Naive thymus-derived CD4-positive, alpha-beta T cell (primary cell): ENCODE measurements at regions not wholly inside any gene's neighbourhood (a gene's known extent, or its start where the extent isn't known, plus 50 kb on each side); places are given as distances from the start of the nearest gene placed in this dataset. TPM values are rescaled to one million over a fixed set of nuclear protein-coding genes. Genes with fewer than 3 reads are reported as not detected.
"Not testable (repeated sequence)": the region's sequence is repeated elsewhere in the genome, so short reads cannot be mapped to it uniquely, and the experiment has no call there.

Experiments
- ATAC-seq: fragments of 150-1000 bp; cut with Tn5 transposase; 2 replicates; pipeline ENCODE4 v1.10.0; 2021; ENCODE audit warnings: mild to moderate bottlenecking, moderate library complexity
- CTCF ChIA-PET: fragments of 350-600 bp; sonication (Branson Sonifier 250); formaldehyde crosslinking; loops from one replicate; lab custom pipeline; 2021; ENCODE audit warnings: antibody characterized with exemption; lab: Charles Lee
- POLR2A ChIA-PET: fragments of 350-600 bp; sonication (Branson Sonifier 250); formaldehyde crosslinking; loops from one replicate; lab custom pipeline; 2021; ENCODE audit warnings: antibody characterized with exemption, inconsistent platforms; lab: Charles Lee
- DNase-seq, 9 donors: peaks; one replicate each; pipeline versions ENCODE4 v3.0.0 to v3.0.0-alpha.2; 2020 to 2022; ENCODE audit warnings: mixed read lengths in 1 of 9
- H3K27ac ChIP-seq: one replicate; pipeline ENCODE4 v1.7.0; 2013; ENCODE audit warnings: mild to moderate bottlenecking, low read depth, low read length, moderate library complexity
- H3K27me3 ChIP-seq, 2 donors: one replicate each; pipeline ENCODE4 v1.7.0; 2013; ENCODE audit warnings: low read length in 2 of 2, mild to moderate bottlenecking in 2 of 2, moderate library complexity in 2 of 2; ENCODE audit not compliant: control insufficient read depth in 2 of 2, insufficient read depth in 2 of 2
- H3K36me3 ChIP-seq, 3 experiments: 1 replicate in 2 of 3; 2 replicates in 1 of 3; pipeline ENCODE4 v1.7.0; 2013; ENCODE audit warnings: low read length in 3 of 3, mild to moderate bottlenecking in 3 of 3, moderate library complexity in 1 of 3; ENCODE audit not compliant: insufficient read depth in 3 of 3, control insufficient read depth in 2 of 3
- H3K4me1 ChIP-seq, 2 donors: one replicate each; pipeline ENCODE4 v1.7.0; 2013; ENCODE audit warnings: low read length in 2 of 2, mild to moderate bottlenecking in 2 of 2, moderate library complexity in 1 of 2; ENCODE audit not compliant: control insufficient read depth in 2 of 2, insufficient read depth in 2 of 2
- H3K4me3 ChIP-seq: 2 replicates; pipeline ENCODE4 v1.7.0; 2013; ENCODE audit warnings: mild to moderate bottlenecking, low read length
- H3K9me3 ChIP-seq, 3 experiments: 1 replicate in 2 of 3; 2 replicates in 1 of 3; pipeline ENCODE4 v1.7.0; 2013; ENCODE audit warnings: low read length in 3 of 3; ENCODE audit not compliant: control insufficient read depth in 2 of 3
- H3K27ac Mint-ChIP-seq, 9 donors: one replicate each; pipeline ENCODE4 v1.8.0; 2020 to 2022; ENCODE audit warnings: mixed read lengths in 9 of 9, mild to moderate bottlenecking in 8 of 9, moderate library complexity in 5 of 9, inconsistent platforms in 2 of 9
- H3K27me3 Mint-ChIP-seq, 5 donors: one replicate each; pipeline ENCODE4 v1.8.0; 2021 to 2022; ENCODE audit warnings: mixed read lengths in 5 of 5, mild to moderate bottlenecking in 1 of 5
- H3K36me3 Mint-ChIP-seq, 5 donors: one replicate each; pipeline ENCODE4 v1.8.0; 2020 to 2022; ENCODE audit warnings: mixed read lengths in 5 of 5, mild to moderate bottlenecking in 3 of 5, inconsistent platforms in 1 of 5
- H3K4me1 Mint-ChIP-seq, 7 donors: one replicate each; pipeline ENCODE4 v1.8.0; 2020 to 2022; ENCODE audit warnings: mixed read lengths in 7 of 7, mild to moderate bottlenecking in 3 of 7, inconsistent platforms in 1 of 7
- H3K4me3 Mint-ChIP-seq, 10 donors: one replicate each; pipeline ENCODE4 v1.8.0; 2020 to 2022; ENCODE audit warnings: mild to moderate bottlenecking in 10 of 10, mixed read lengths in 10 of 10, moderate library complexity in 6 of 10, inconsistent platforms in 2 of 10
- H3K9me3 Mint-ChIP-seq, 11 donors: one replicate each; pipeline ENCODE4 v1.8.0; 2020 to 2022; ENCODE audit warnings: mixed read lengths in 11 of 11, mild to moderate bottlenecking in 4 of 11, inconsistent platforms in 1 of 11, moderate library complexity in 1 of 11
- intact Hi-C, 2 donors: fragments of 100-400 bp; cut with micrococcal nuclease; formaldehyde crosslinking; loops; one replicate each; pipeline ENCODE4 v1.15.1; 2023
- microRNA-seq: library from miRNA; unstranded; fragments of <30 nt; microRNA quantifications from one replicate; pipeline ENCODE4 v1.2.0, GENCODE V29; 2022; ENCODE audit warnings: borderline microRNAs expressed

DNA sequence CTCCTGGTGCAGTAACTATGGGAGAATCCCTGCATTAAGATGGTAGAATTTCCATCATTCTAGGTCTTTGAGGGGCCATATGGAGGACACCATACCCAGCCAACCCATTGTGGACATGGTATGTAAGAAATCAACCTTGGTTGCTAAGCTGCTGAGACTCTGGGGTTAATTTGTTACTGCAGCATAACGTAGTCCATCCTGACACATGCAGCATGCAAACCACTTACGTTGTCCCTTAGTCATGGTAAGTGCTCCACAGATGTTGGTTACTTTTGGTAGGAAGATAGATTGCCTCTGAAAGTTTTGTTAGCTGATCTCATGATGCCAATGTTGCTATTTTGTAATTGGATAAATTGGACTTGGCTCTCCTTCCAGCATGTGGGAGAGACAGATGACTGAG, 53.8 kb upstream of the EEF2KMT start:
- H3K36me3 Mint-ChIP-seq, H3K27me3 ChIP-seq: not testable (repeated sequence)

More for the DNA sequence above, 53.8 kb upstream of the EEF2KMT start:
- CTCF ChIA-PET, H3K27ac ChIP-seq, H3K4me3 Mint-ChIP-seq, H3K4me1 Mint-ChIP-seq, intact Hi-C loops, POLR2A ChIA-PET, H3K36me3 ChIP-seq, H3K9me3 ChIP-seq, DNase-seq, H3K9me3 Mint-ChIP-seq, H3K27ac Mint-ChIP-seq, H3K4me3 ChIP-seq, ATAC-seq, H3K4me1 ChIP-seq: not testable (repeated sequence)
- peaks cover 0 to 24% (median 10%) of the 10 kb centered on the region in 5 donors for H3K27me3 Mint-ChIP-seq

Small RNA genes in the stretch of these regions (microRNA-seq; reads per million reads assigned to microRNA genes)
- gene MIR8065 = not detected
